RWPE2 (cell line): ENCODE measurements at regions not wholly inside any gene's neighbourhood (a gene's known extent, or its start where the extent isn't known, plus 50 kb on each side); places are given as distances from the start of the nearest gene placed in this dataset.

ENCODE experiments used
- ATAC-seq: fragments of 200-7000 bp; cut with Tn5 transposase; 3 replicates; pipeline ENCODE4 v1.9.1; 2021; ENCODE audit warnings: low read depth
- DNase-seq: peaks from one replicate; pipeline ENCODE4 v3.0.0-alpha.2; 2020; ENCODE audit warnings: low spot score
- H3K27ac ChIP-seq: fragments of 450-650 bp; 2 replicates; pipeline ENCODE4 v1.5.1; 2017; ENCODE audit warnings: mild to moderate bottlenecking; ENCODE audit not compliant: poor library complexity, severe bottlenecking
- H3K27me3 ChIP-seq: fragments of 250-450 bp; sonication (Bioruptor Pico); 2 replicates; pipeline ENCODE4 v1.5.1; 2021; ENCODE audit warnings: mild to moderate bottlenecking, moderate library complexity; ENCODE audit not compliant: insufficient read depth, poor library complexity, severe bottlenecking
- H3K36me3 ChIP-seq: fragments of 250-450 bp; sonication (Bioruptor Pico); 2 replicates; pipeline ENCODE4 v1.5.1; 2020; ENCODE audit warnings: low read depth, mild to moderate bottlenecking, moderate library complexity
- H3K4me1 ChIP-seq: fragments of 250-450 bp; sonication (Bioruptor Pico); 2 replicates; pipeline ENCODE4 v1.5.1; 2021; ENCODE audit warnings: mild to moderate bottlenecking, moderate library complexity; ENCODE audit not compliant: insufficient read depth, poor library complexity, severe bottlenecking
- H3K4me3 ChIP-seq: fragments of 250-450 bp; sonication (Bioruptor Pico); 2 replicates; pipeline ENCODE4 v1.5.1; 2021; ENCODE audit warnings: mild to moderate bottlenecking, moderate library complexity; ENCODE audit not compliant: severe bottlenecking
- H3K9me3 ChIP-seq: fragments of 250-450 bp; sonication (Bioruptor Pico); 2 replicates; pipeline ENCODE4 v1.5.1; 2021; ENCODE audit warnings: mild to moderate bottlenecking, moderate library complexity; ENCODE audit not compliant: severe bottlenecking
- TF ChIP-seq, protein P1 (sequence below): fragments of 450-650 bp; IDR thresholded peaks from one replicate; pipeline ENCODE4 v1.5.1; 2017; ENCODE audit warnings: mild to moderate bottlenecking, moderate library complexity; ENCODE audit not compliant: poor library complexity, severe bottlenecking

DNA sequence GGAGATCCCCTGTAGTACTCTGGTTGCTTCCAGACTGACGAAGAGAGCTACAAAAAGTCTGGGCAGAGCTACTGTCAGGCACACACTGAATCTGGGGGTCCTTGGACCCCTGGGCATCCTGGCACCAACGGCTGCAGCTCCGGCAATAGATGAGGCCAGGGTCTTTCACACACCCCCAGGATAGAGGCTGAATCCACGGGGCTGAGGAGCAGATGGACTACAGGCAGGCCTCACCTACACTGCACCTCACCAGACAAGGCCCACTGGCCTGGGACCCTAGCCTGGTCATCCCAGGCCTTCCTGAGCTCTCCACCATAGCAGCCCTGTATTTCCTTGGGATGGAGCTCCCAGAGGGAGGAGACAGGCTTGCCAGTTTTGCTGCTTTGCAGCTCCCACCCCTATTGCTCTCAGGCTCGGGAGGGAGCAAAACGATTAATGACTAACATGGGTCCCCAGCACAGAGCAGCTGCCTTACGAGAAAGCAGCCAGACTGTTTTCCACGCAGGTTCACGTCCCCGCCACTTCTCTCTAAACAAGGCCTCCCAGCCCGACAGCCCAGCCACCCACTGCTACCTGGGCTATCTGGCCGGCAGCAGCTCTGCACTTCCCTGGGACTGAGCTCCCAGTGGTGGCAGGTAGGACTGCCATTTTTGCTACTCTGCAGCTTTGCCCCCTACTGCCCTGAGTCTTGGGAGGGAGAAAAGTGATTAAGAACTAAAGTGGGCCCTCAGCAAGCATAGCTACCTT, 1022.5 kb upstream of the ADGRL2 start:
- no peak overlapping the region for H3K4me3 ChIP-seq
- H3K36me3 ChIP-seq = no peaks in the 10 kb centered on the region
- H3K27me3 ChIP-seq = no peaks in the 10 kb centered on the region
- DNase-seq = no peak
- no peaks in the 10 kb centered on the region for H3K9me3 ChIP-seq
- TF ChIP-seq, protein P1, sequence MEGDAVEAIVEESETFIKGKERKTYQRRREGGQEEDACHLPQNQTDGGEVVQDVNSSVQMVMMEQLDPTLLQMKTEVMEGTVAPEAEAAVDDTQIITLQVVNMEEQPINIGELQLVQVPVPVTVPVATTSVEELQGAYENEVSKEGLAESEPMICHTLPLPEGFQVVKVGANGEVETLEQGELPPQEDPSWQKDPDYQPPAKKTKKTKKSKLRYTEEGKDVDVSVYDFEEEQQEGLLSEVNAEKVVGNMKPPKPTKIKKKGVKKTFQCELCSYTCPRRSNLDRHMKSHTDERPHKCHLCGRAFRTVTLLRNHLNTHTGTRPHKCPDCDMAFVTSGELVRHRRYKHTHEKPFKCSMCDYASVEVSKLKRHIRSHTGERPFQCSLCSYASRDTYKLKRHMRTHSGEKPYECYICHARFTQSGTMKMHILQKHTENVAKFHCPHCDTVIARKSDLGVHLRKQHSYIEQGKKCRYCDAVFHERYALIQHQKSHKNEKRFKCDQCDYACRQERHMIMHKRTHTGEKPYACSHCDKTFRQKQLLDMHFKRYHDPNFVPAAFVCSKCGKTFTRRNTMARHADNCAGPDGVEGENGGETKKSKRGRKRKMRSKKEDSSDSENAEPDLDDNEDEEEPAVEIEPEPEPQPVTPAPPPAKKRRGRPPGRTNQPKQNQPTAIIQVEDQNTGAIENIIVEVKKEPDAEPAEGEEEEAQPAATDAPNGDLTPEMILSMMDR = no peak
- no peak overlapping the region for H3K27ac ChIP-seq
- ATAC-seq = no peak
- H3K4me1 ChIP-seq = no peaks in the 10 kb centered on the region

- no peaks in the 10 kb centered on the region for H3K36me3 ChIP-seq
- no peaks in the 10 kb centered on the region for H3K27me3 ChIP-seq
- H3K9me3 ChIP-seq = no peaks in the 10 kb centered on the region
- TF ChIP-seq, protein P1 = no peak
- H3K4me1 ChIP-seq = no peaks in the 10 kb centered on the region
- DNase-seq = no peak
- H3K4me3 ChIP-seq = no peak overlapping the region
- no peak for ATAC-seq
- H3K27ac ChIP-seq = no peak overlapping the region
Measured at GRCh38 chr1:80776266-80776665, 1024.5 kb upstream of the ADGRL2 start.

- no peak for ATAC-seq
- Histone ChIP-seq H3K27me3 (no peaks in the 10 kb centered on the region), H3K27ac (no peak overlapping the region), H3K9me3 (no peaks in the 10 kb centered on the region), H3K36me3 (no peaks in the 10 kb centered on the region), H3K4me3 (no peak overlapping the region), H3K4me1 (no peaks in the 10 kb centered on the region)
- no peak for DNase-seq
- TF ChIP-seq, protein P1 = no peak
Measured at GRCh38 chr1:80769208-80769750, 1031.5 kb upstream of the ADGRL2 start.

GRCh38 chr1:80767711-80768110, 1033.0 kb upstream of the ADGRL2 start:
- Histone ChIP-seq H3K9me3 (no peaks in the 10 kb centered on the region), H3K27me3 (no peaks in the 10 kb centered on the region), H3K4me1 (no peaks in the 10 kb centered on the region), H3K27ac (no peak overlapping the region), H3K36me3 (no peaks in the 10 kb centered on the region), H3K4me3 (no peak overlapping the region)
- TF ChIP-seq, protein P1 = no peak
- ATAC-seq = no peak
- DNase-seq = no peak

- DNase-seq = no peak
- no peak overlapping the region for H3K4me3 ChIP-seq
- no peaks in the 10 kb centered on the region for H3K9me3 ChIP-seq
- H3K36me3 ChIP-seq = no peaks in the 10 kb centered on the region
- no peaks in the 10 kb centered on the region for H3K4me1 ChIP-seq
- TF ChIP-seq, protein P1 = no peak
- no peak for ATAC-seq
- H3K27ac ChIP-seq = no peak overlapping the region
- no peaks in the 10 kb centered on the region for H3K27me3 ChIP-seq
Measured at GRCh38 chr1:80759354-80759753, 1041.4 kb upstream of the ADGRL2 start.
